Epithelial cell of esophagus (primary cell): ENCODE measurements at regions not wholly inside any gene's neighbourhood (a gene's known extent, or its start where the extent isn't known, plus 50 kb on each side); places are given as distances from the start of the nearest gene placed in this dataset.

ENCODE experiments used
- DNase-seq: peaks from one replicate; pipeline ENCODE4 v3.0.0; 2010; ENCODE audit warnings: low read depth
- H3K4me3 ChIP-seq: 2 replicates; pipeline ENCODE4 v1.5.1; 2011; ENCODE audit warnings: mild to moderate bottlenecking, low read length, control low read depth
- CTCF ChIP-seq: IDR thresholded peaks from 2 replicates; pipeline ENCODE4 v1.5.1; 2011; ENCODE audit warnings: low read depth, mild to moderate bottlenecking, low read length, control low read depth, inconsistent platforms; ENCODE audit not compliant: insufficient read depth; ENCODE audit errors: missing control alignments

- no peak for DNase-seq
- TF ChIP-seq CTCF = no peak
- no peak overlapping the region for H3K4me3 ChIP-seq
These were observed 132.3 kb upstream of the EPHA4 start for GRCh38 chr2:221704442-221704841.

- no peak overlapping the region for H3K4me3 ChIP-seq
These were observed 121.3 kb upstream of the EPHA4 start for GRCh38 chr2:221693365-221693764.

GRCh38 chr2:221691571-221691970 is 119.5 kb upstream of the EPHA4 start:
- no peak overlapping the region for H3K4me3 ChIP-seq
- TF ChIP-seq CTCF = no peak
- no peak for DNase-seq

More at GRCh38 chr2:221693365-221693764, 121.3 kb upstream of the EPHA4 start:
- no peak for DNase-seq
- TF ChIP-seq CTCF = no peak

- TF ChIP-seq CTCF = no peak
- no peak for DNase-seq
- no peak overlapping the region for H3K4me3 ChIP-seq
These were observed 117.0 kb upstream of the EPHA4 start for GRCh38 chr2:221689140-221689539.

- DNase-seq = no peak
- no peak overlapping the region for H3K4me3 ChIP-seq
- TF ChIP-seq CTCF = no peak
These were observed 108.4 kb upstream of the EPHA4 start for GRCh38 chr2:221680548-221680947.

- no peak for TF ChIP-seq CTCF
- no peak for DNase-seq
- H3K4me3 ChIP-seq = no peak overlapping the region
These were observed 105.6 kb upstream of the EPHA4 start for GRCh38 chr2:221677688-221678087.

GRCh38 chr2:221676566-221677172 is 104.6 kb upstream of the EPHA4 start:
- DNase-seq = peak; percentile 79
- H3K4me3 ChIP-seq = no peak overlapping the region
- TF ChIP-seq CTCF = no peak
